Thyroid gland (tissue), 4 donors: ENCODE measurements at regions not wholly inside any gene's neighbourhood (a gene's known extent, or its start where the extent isn't known, plus 50 kb on each side); places are given as distances from the start of the nearest gene placed in this dataset.
A peak's percentile ranks its signal among the peaks of the same experiment; 100 is the strongest.

Source experiments
- DNase-seq, 2 donors: peaks; one replicate each; pipeline ENCODE4 v3.0.0-alpha.2; 2019
- H3K27ac ChIP-seq, 3 donors: fragments of 200-600 bp; sonication (generic); 1 replicate in 2 of 3; 2 replicates in 1 of 3; pipeline ENCODE4 v1.5.1; 2016 to 2019; ENCODE audit warnings: mild to moderate bottlenecking in 1 of 3, moderate library complexity in 1 of 3
- H3K27me3 ChIP-seq: fragments of 200-600 bp; sonication (generic); one replicate; pipeline ENCODE4 v1.5.1; 2019
- H3K36me3 ChIP-seq, 2 donors: fragments of 200-600 bp; sonication (generic); one replicate each; pipeline ENCODE4 v1.5.1; 2016 to 2019
- H3K4me1 ChIP-seq, 2 donors: fragments of 200-600 bp; sonication (generic); one replicate each; pipeline ENCODE4 v1.5.1; 2017 to 2019
- H3K4me3 ChIP-seq, 3 donors: fragments of 200-600 bp; sonication (generic); replicated peaks in 1 of 3; 1 replicate in 2 of 3; 2 replicates in 1 of 3; pipeline ENCODE4 v1.5.1; 2016; ENCODE audit warnings: mild to moderate bottlenecking in 1 of 3
- H3K9me3 ChIP-seq: fragments of 200-600 bp; sonication (generic); one replicate; pipeline ENCODE4 v1.5.1; 2017
- CTCF ChIP-seq, 6 experiments: fragments of 200-600 bp in 3 of 6; fragments of 450-650 bp in 3 of 6; sonication (generic) in 3 of 6; IDR thresholded peaks; one replicate each; pipeline ENCODE4 v1.5.1; 2016 to 2019; ENCODE audit warnings: antibody characterized with exemption in 6 of 6, mild to moderate bottlenecking in 2 of 6, inconsistent platforms in 1 of 6, moderate library complexity in 1 of 6
- POLR2A ChIP-seq, 2 donors: fragments of 450-650 bp; IDR thresholded peaks; one replicate each; pipeline ENCODE4 v1.6.1; 2017; ENCODE audit warnings: antibody characterized with exemption in 2 of 2, mild to moderate bottlenecking in 2 of 2, moderate library complexity in 1 of 2
- WGBS, 2 donors: methylation state at CpG; one replicate each; pipeline ENCODE4 v1.1.5; 2017; 5-methylcytosine and 5-hydroxymethylcytosine counted together
- intact Hi-C: fragments of 100-400 bp; cut with DNase I; formaldehyde crosslinking; loops from one replicate; pipeline ENCODE4 v1.15.1; 2023

- Histone ChIP-seq H3K27me3 (no peaks in the 10 kb centered on the region), H3K36me3 (no peaks in the 10 kb centered on the region), H3K4me3 (no peak overlapping the region), H3K4me1 (peaks cover 4 to 11% of the 10 kb centered on the region in 2 donors), H3K27ac (no peak overlapping the region), H3K9me3 (no peaks in the 10 kb centered on the region)
- 52 to 56% methylated on average over 1 of the region's 1 CpG for WGBS, 2 donors
- DNase-seq, result no peak
- intact Hi-C loops, result no loop called here
- TF ChIP-seq CTCF (IDR thresholded peaks at IDR 0.05) (no peak), POLR2A (IDR thresholded peaks at IDR 0.05) (no peak)
Observed at GRCh38 chr11:91946397-91946951, 278.1 kb upstream of the FAT3 start.

GRCh38 chr11:91935120-91935519 lies 289.5 kb upstream of the FAT3 start:
- DNase-seq, result no peak
- Histone ChIP-seq H3K9me3 (no peaks in the 10 kb centered on the region), H3K4me3 (no peak overlapping the region), H3K27ac (no peak overlapping the region), H3K27me3 (no peaks in the 10 kb centered on the region), H3K36me3 (no peaks in the 10 kb centered on the region), H3K4me1 (peaks cover 0 to 6% of the 10 kb centered on the region in 2 donors)
- WGBS, 2 donors, result 93 to 96% methylated on average over 3 of the region's 3 CpGs
- intact Hi-C loops, result no loop called here
- TF ChIP-seq POLR2A (IDR thresholded peaks at IDR 0.05) (no peak), CTCF (IDR thresholded peaks at IDR 0.05) (no peak)

- peak; percentile 53 for DNase-seq
- H3K4me3 ChIP-seq, result no peak overlapping the region
- 17 to 38% methylated on average over 10 to 11 of the region's 11 CpGs for WGBS, 2 donors
Observed at GRCh38 chr11:91932151-91932821, 292.3 kb upstream of the FAT3 start.

GRCh38 chr11:91927448-91927847 lies 297.2 kb upstream of the FAT3 start:
- H3K4me3 ChIP-seq, result no peak overlapping the region
- 60 to 63% methylated on average over 2 of the region's 2 CpGs for whole genome bisulfite sequencing, 2 donors
- intact Hi-C loops, result no loop called here
- H3K4me1 ChIP-seq, result peaks cover 0 to 6% of the 10 kb centered on the region in 2 donors
- no peak for DNase-seq
- TF ChIP-seq POLR2A (IDR thresholded peaks at IDR 0.05) (no peak), CTCF (IDR thresholded peaks at IDR 0.05) (no peak)
- no peaks in the 10 kb centered on the region for H3K27me3 ChIP-seq
- H3K9me3 ChIP-seq, result no peaks in the 10 kb centered on the region
- no peak overlapping the region for H3K27ac ChIP-seq
- H3K36me3 ChIP-seq, result no peaks in the 10 kb centered on the region

More at GRCh38 chr11:91932151-91932821, 292.3 kb upstream of the FAT3 start:
- Histone ChIP-seq H3K4me1 (peaks cover 0 to 6% of the 10 kb centered on the region in 2 donors), H3K27me3 (no peaks in the 10 kb centered on the region), H3K27ac (peak overlapping the region in 1 of 3 donors; percentile 30), H3K36me3 (no peaks in the 10 kb centered on the region), H3K9me3 (no peaks in the 10 kb centered on the region)
- intact Hi-C loops, result no loop called here
- TF ChIP-seq POLR2A (IDR thresholded peaks at IDR 0.05) (no peak), CTCF (IDR thresholded peaks at IDR 0.05) (no peak)

GRCh38 chr11:91926965-91927364 lies 297.7 kb upstream of the FAT3 start:
- TF ChIP-seq POLR2A (IDR thresholded peaks at IDR 0.05) (no peak), CTCF (IDR thresholded peaks at IDR 0.05) (no peak)
- no peaks in the 10 kb centered on the region for H3K9me3 ChIP-seq
- WGBS, 2 donors, result 7 to 11% methylated on average over 1 of the region's 1 CpG

More at GRCh38 chr11:91926965-91927364, 297.7 kb upstream of the FAT3 start:
- Histone ChIP-seq H3K36me3 (no peaks in the 10 kb centered on the region), H3K4me3 (no peak overlapping the region), H3K4me1 (peaks cover 0 to 3% of the 10 kb centered on the region in 2 donors), H3K27ac (no peak overlapping the region), H3K27me3 (no peaks in the 10 kb centered on the region)
- intact Hi-C loops, result no loop called here
- peak; percentile 59 to 64 for DNase-seq
